ENCODE measurements at regions not wholly inside any gene's neighbourhood (a gene's known extent, or its start where the extent isn't known, plus 50 kb on each side); places are given as distances from the start of the nearest gene placed in this dataset.

- Histone ChIP-seq H3K36me3 (ENCODE audit: insufficient read depth, low read length) (no peaks in the 10 kb centered on the region), H4K20me1 (ENCODE audit: insufficient read depth, low read length) (no peaks in the 10 kb centered on the region), H3K79me2 (ENCODE audit: insufficient read depth, low read depth, low read length) (no peaks in the 10 kb centered on the region), H3K27ac (ENCODE audit: low read depth, low read length, poor library complexity, severe bottlenecking) (no peak overlapping the region), H3K9me3 (ENCODE audit: low read length) (no peaks in the 10 kb centered on the region), H3K4me2 (ENCODE audit: low read length) (no peak overlapping the region), H3K4me1 (ENCODE audit: insufficient read depth, low read length, poor library complexity, severe bottlenecking) (no peaks in the 10 kb centered on the region), H3K9me2 (ENCODE audit: insufficient read depth, low read length) (no peaks in the 10 kb centered on the region), H2AFZ (ENCODE audit: low read length) (no peak overlapping the region), H3K4me3 (ENCODE audit: low read depth, low read length, poor library complexity, severe bottlenecking) (no peak overlapping the region)
- TF ChIP-seq CTCF (conservative IDR thresholded peaks at IDR 0.05; ENCODE audit: low read length), result no peak
- no TSS peak for BruUV-seq (replicated peaks)
- intact Hi-C loops (cut with micrococcal nuclease; ENCODE audit: unreplicated experiment), result no loop called here
- ChIA-PET POLR2A (no interaction called here), CTCF (ENCODE audit: unreplicated experiment) (no interaction called here)
- no peak for DNase-seq (ENCODE audit: low spot score)
Measured at GRCh38 chr7:41536873-41537665, 165.8 kb downstream of the INHBA start.

GRCh38 chr7:41536122-41536872, 166.6 kb downstream of the INHBA start:
- Histone ChIP-seq H3K9me3 (ENCODE audit: low read length) (no peaks in the 10 kb centered on the region), H2AFZ (ENCODE audit: low read length) (no peak overlapping the region), H3K36me3 (ENCODE audit: insufficient read depth, low read length) (no peaks in the 10 kb centered on the region), H3K9me2 (ENCODE audit: insufficient read depth, low read length) (no peaks in the 10 kb centered on the region), H4K20me1 (ENCODE audit: insufficient read depth, low read length) (no peaks in the 10 kb centered on the region), H3K79me2 (ENCODE audit: insufficient read depth, low read depth, low read length) (no peaks in the 10 kb centered on the region), H3K27ac (ENCODE audit: low read depth, low read length, poor library complexity, severe bottlenecking) (no peak overlapping the region), H3K4me2 (ENCODE audit: low read length) (no peak overlapping the region), H3K4me3 (ENCODE audit: low read depth, low read length, poor library complexity, severe bottlenecking) (no peak overlapping the region), H3K4me1 (ENCODE audit: insufficient read depth, low read length, poor library complexity, severe bottlenecking) (no peaks in the 10 kb centered on the region)
- CTCF ChIA-PET (ENCODE audit: unreplicated experiment), result no interaction called here
- DNase-seq (ENCODE audit: low spot score), result no peak
- intact Hi-C loops (cut with micrococcal nuclease; ENCODE audit: unreplicated experiment), result no loop called here
- TF ChIP-seq CTCF (conservative IDR thresholded peaks at IDR 0.05; ENCODE audit: low read length) (no peak), EZH2phosphoT487 (IDR thresholded peaks at IDR 0.05; ENCODE audit: borderline replicate concordance, low read depth, low read length) (no peak)
- POLR2A ChIA-PET, result no interaction called here
- no TSS peak for BruUV-seq (replicated peaks)

GRCh38 chr7:41529831-41530230, 173.1 kb downstream of the INHBA start:
- Histone ChIP-seq H2AFZ (ENCODE audit: low read length) (no peak overlapping the region), H3K27ac (ENCODE audit: low read depth, low read length, poor library complexity, severe bottlenecking) (no peak overlapping the region), H3K9me2 (ENCODE audit: insufficient read depth, low read length) (no peaks in the 10 kb centered on the region), H3K36me3 (ENCODE audit: insufficient read depth, low read length) (no peaks in the 10 kb centered on the region), H3K4me1 (ENCODE audit: insufficient read depth, low read length, poor library complexity, severe bottlenecking) (no peaks in the 10 kb centered on the region), H3K9me3 (ENCODE audit: low read length) (no peaks in the 10 kb centered on the region), H3K4me2 (ENCODE audit: low read length) (no peak overlapping the region), H3K4me3 (ENCODE audit: low read depth, low read length, poor library complexity, severe bottlenecking) (no peak overlapping the region), H3K79me2 (ENCODE audit: insufficient read depth, low read depth, low read length) (no peaks in the 10 kb centered on the region), H4K20me1 (ENCODE audit: insufficient read depth, low read length) (no peaks in the 10 kb centered on the region)
- CTCF ChIA-PET (ENCODE audit: unreplicated experiment), result interaction anchor here (0.6 kb wide), 1 partner anchor 390 kb away, joined by 3 read pairs; no protein-coding TSS in a partner anchor
- intact Hi-C loops (cut with micrococcal nuclease; ENCODE audit: unreplicated experiment), result no loop called here
- TF ChIP-seq CTCF (conservative IDR thresholded peaks at IDR 0.05; ENCODE audit: low read length) (no peak), EZH2phosphoT487 (IDR thresholded peaks at IDR 0.05; ENCODE audit: borderline replicate concordance, low read depth, low read length) (no peak)
- no peak for DNase-seq (ENCODE audit: low spot score)
- BruUV-seq (replicated peaks), result no TSS peak
- POLR2A ChIA-PET, result interaction anchor here (0.6 kb wide), 1 partner anchor 12 kb away, joined by 3 read pairs; no protein-coding TSS in a partner anchor
